Trophoblast cell (in vitro differentiated cells and primary cell): ENCODE measurements at regions not wholly inside any gene's neighbourhood (a gene's known extent, or its start where the extent isn't known, plus 50 kb on each side); places are given as distances from the start of the nearest gene placed in this dataset.

ENCODE experiments used
- DNase-seq, 2 donors: peaks; one replicate each; pipeline ENCODE4 v3.0.0-alpha.2; 2016
- H2AFZ ChIP-seq: 2 replicates; pipeline ENCODE4 v1.6.1; 2013; ENCODE audit warnings: low read length, moderate library complexity, mild to moderate bottlenecking; ENCODE audit not compliant: insufficient read depth, poor library complexity
- H2AK5ac ChIP-seq: 2 replicates; pipeline ENCODE4 v1.6.1; 2013; ENCODE audit warnings: mild to moderate bottlenecking, low read length
- H2BK120ac ChIP-seq: 2 replicates; pipeline ENCODE4 v1.6.1; 2013; ENCODE audit warnings: low read length, mild to moderate bottlenecking, moderate library complexity; ENCODE audit not compliant: insufficient read depth, poor library complexity
- H2BK12ac ChIP-seq: 2 replicates; pipeline ENCODE4 v1.6.1; 2013; ENCODE audit warnings: mild to moderate bottlenecking, low read length, moderate library complexity
- H2BK5ac ChIP-seq: 2 replicates; pipeline ENCODE4 v1.6.1; 2013; ENCODE audit warnings: low read length, low read depth, moderate library complexity, mild to moderate bottlenecking; ENCODE audit not compliant: poor library complexity
- H3K14ac ChIP-seq: 2 replicates; pipeline ENCODE4 v1.6.1; 2013; ENCODE audit warnings: mild to moderate bottlenecking, low read length
- H3K18ac ChIP-seq: 2 replicates; pipeline ENCODE4 v1.6.1; 2013; ENCODE audit warnings: mild to moderate bottlenecking, low read length
- H3K23ac ChIP-seq: 2 replicates; pipeline ENCODE4 v1.6.1; 2013; ENCODE audit warnings: low read length
- H3K27ac ChIP-seq: 2 replicates; pipeline ENCODE4 v1.5.1; 2013; ENCODE audit warnings: low read depth, mild to moderate bottlenecking, inconsistent platforms, low read length, moderate library complexity
- H3K27me3 ChIP-seq: 2 replicates; pipeline ENCODE4 v1.6.1; 2013; ENCODE audit warnings: inconsistent platforms, mild to moderate bottlenecking, low read length, moderate library complexity; ENCODE audit not compliant: insufficient read depth
- H3K36me3 ChIP-seq, 2 experiments: 1 replicate in 1 of 2; 2 replicates in 1 of 2; pipeline ENCODE4 v1.6.1; 2013; ENCODE audit warnings: low read length in 2 of 2, mild to moderate bottlenecking in 2 of 2, moderate library complexity in 1 of 2; ENCODE audit not compliant: insufficient read depth in 2 of 2, control insufficient read depth in 1 of 2
- H3K4ac ChIP-seq: 2 replicates; pipeline ENCODE4 v1.6.1; 2013; ENCODE audit warnings: low read depth, mild to moderate bottlenecking, low read length, moderate library complexity
- H3K4me1 ChIP-seq, 2 experiments: 1 replicate in 1 of 2; 2 replicates in 1 of 2; pipeline ENCODE4 v1.6.1; 2013; ENCODE audit warnings: low read length in 2 of 2, mild to moderate bottlenecking in 2 of 2, moderate library complexity in 1 of 2; ENCODE audit not compliant: insufficient read depth in 2 of 2, control insufficient read depth in 1 of 2
- H3K4me2 ChIP-seq: 2 replicates; pipeline ENCODE4 v1.6.1; 2013; ENCODE audit warnings: inconsistent platforms, mild to moderate bottlenecking, low read length, moderate library complexity
- H3K4me3 ChIP-seq: 2 replicates; pipeline ENCODE4 v1.5.1; 2013; ENCODE audit warnings: mild to moderate bottlenecking, low read depth, low read length, inconsistent platforms
- H3K79me1 ChIP-seq: one replicate; pipeline ENCODE4 v1.6.1; 2013; ENCODE audit warnings: low read length
- H3K79me2 ChIP-seq: 2 replicates; pipeline ENCODE4 v1.6.1; 2013; ENCODE audit warnings: low read length, mild to moderate bottlenecking; ENCODE audit not compliant: control insufficient read depth, insufficient read depth, poor library complexity
- H3K9ac ChIP-seq: 2 replicates; pipeline ENCODE4 v1.6.1; 2013; ENCODE audit warnings: mild to moderate bottlenecking, low read length
- H3K9me3 ChIP-seq: 2 replicates; pipeline ENCODE4 v1.6.1; 2013; ENCODE audit warnings: low read depth, mild to moderate bottlenecking, control low read depth, inconsistent platforms, low read length; ENCODE audit not compliant: insufficient read depth
- H4K12ac ChIP-seq: 2 replicates; pipeline ENCODE4 v1.6.1; 2013; ENCODE audit warnings: low read depth, mild to moderate bottlenecking, low read length, moderate library complexity
- H4K8ac ChIP-seq: 2 replicates; pipeline ENCODE4 v1.6.1; 2013; ENCODE audit warnings: low read depth, mild to moderate bottlenecking, low read length, moderate library complexity
- H4K91ac ChIP-seq: one replicate; pipeline ENCODE4 v1.6.1; 2013; ENCODE audit warnings: low read depth, mild to moderate bottlenecking, low read length, moderate library complexity
- WGBS: extraction: QIAGEN DNeasy Blood & Tissue Kit; methylation state at CpG from one replicate; pipeline ENCODE4 v1.1.7; 2013; ENCODE audit warnings: missing lambda C conversion rate; ENCODE audit not compliant: insufficient read length, insufficient coverage; ENCODE audit errors: extremely low coverage; 5-methylcytosine and 5-hydroxymethylcytosine counted together

DNA sequence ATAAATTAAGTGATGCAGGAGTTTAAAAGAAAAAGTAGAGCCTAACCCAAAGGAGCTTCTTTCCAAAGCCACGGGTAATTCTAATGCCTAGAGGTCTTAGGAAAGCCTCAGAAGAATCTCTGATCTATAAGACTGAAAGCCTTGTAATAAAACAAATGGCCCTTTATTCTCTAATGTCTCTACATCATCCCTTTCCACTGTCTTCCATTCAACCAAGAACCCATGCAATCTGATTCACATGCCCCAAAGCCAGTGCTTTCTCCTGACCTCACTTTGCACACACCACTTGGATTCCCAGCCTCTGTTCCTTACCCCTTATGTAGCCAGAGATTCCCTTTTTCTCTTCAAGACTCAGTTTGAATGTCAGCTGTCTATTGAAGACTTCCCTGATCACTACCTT, 252.9 kb upstream of the NRSN1 start:
- Histone ChIP-seq H3K23ac (no peak overlapping the region), H3K4ac (no peak overlapping the region), H3K9ac (no peak overlapping the region), H3K9me3 (no peaks in the 10 kb centered on the region), H3K14ac (no peak overlapping the region), H3K79me2 (no peaks in the 10 kb centered on the region), H4K91ac (no peak overlapping the region), H2BK12ac (no peak overlapping the region), H4K8ac (no peak overlapping the region), H3K4me2 (no peak overlapping the region), H2AK5ac (no peak overlapping the region), H3K4me1 (no peaks in the 10 kb centered on the region), H3K36me3 (no peaks in the 10 kb centered on the region), H3K27ac (no peak overlapping the region), H2BK120ac (no peak overlapping the region), H3K18ac (no peak overlapping the region), H2BK5ac (no peak overlapping the region), H3K27me3 (no peaks in the 10 kb centered on the region), H2AFZ (no peak overlapping the region), H3K79me1 (no peaks in the 10 kb centered on the region), H4K12ac (no peak overlapping the region), H3K4me3 (no peak overlapping the region)
- no CpG with 5 or more reads among the region's 1 CpG for whole genome bisulfite sequencing
- DNase-seq = no peak

DNA sequence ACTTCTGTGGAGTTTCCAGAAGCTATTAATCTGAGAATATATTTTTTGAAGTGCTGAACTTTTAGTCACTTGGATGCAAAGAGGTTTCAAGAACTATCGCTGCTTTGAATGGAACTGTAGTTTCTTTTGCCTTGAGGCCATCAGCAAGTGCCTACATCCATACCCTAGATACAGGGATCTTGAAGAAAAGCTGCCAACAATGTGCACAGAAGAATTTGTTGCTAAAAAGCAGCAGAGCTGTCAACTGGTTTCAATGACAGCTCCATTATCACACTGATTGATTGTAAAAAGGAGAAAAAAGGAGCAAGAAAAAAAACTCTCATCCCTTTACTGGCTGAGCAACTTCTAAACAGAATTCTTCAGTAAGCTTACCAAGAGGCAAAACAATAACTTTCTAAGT, 251.0 kb upstream of the NRSN1 start:
- Histone ChIP-seq H2AFZ (no peak overlapping the region), H3K4me1 (no peaks in the 10 kb centered on the region), H3K9me3 (no peaks in the 10 kb centered on the region), H2BK120ac (no peak overlapping the region), H3K4me2 (no peak overlapping the region), H3K18ac (no peak overlapping the region), H4K91ac (no peak overlapping the region), H4K8ac (no peak overlapping the region), H2BK5ac (no peak overlapping the region), H3K36me3 (no peaks in the 10 kb centered on the region), H4K12ac (no peak overlapping the region), H3K4me3 (no peak overlapping the region), H3K9ac (no peak overlapping the region), H3K4ac (no peak overlapping the region), H3K23ac (no peak overlapping the region), H2AK5ac (no peak overlapping the region), H3K14ac (no peak overlapping the region), H3K79me2 (no peaks in the 10 kb centered on the region), H2BK12ac (no peak overlapping the region), H3K79me1 (no peaks in the 10 kb centered on the region), H3K27me3 (no peaks in the 10 kb centered on the region), H3K27ac (no peak overlapping the region)
- WGBS = no CpG with 5 or more reads among the region's 1 CpG
- DNase-seq = no peak

GRCh38 chr6:23879816-23880215, 246.2 kb upstream of the NRSN1 start:
- H2AK5ac ChIP-seq = no peak overlapping the region
- WGBS = no CpG with 5 or more reads among the region's 3 CpGs

GRCh38 chr6:23890543-23891227, 235.3 kb upstream of the NRSN1 start:
- Histone ChIP-seq H3K9me3 (no peaks in the 10 kb centered on the region), H3K4me3 (no peak overlapping the region), H3K36me3 (no peaks in the 10 kb centered on the region), H3K23ac (no peak overlapping the region), H3K79me2 (no peaks in the 10 kb centered on the region), H3K14ac (no peak overlapping the region), H4K12ac (no peak overlapping the region), H2BK120ac (no peak overlapping the region), H3K4me2 (no peak overlapping the region), H3K27me3 (no peaks in the 10 kb centered on the region), H3K4ac (no peak overlapping the region), H2BK5ac (no peak overlapping the region), H4K8ac (no peak overlapping the region), H3K4me1 (no peaks in the 10 kb centered on the region), H3K27ac (no peak overlapping the region), H3K18ac (no peak overlapping the region), H2AFZ (no peak overlapping the region), H4K91ac (no peak overlapping the region), H3K9ac (no peak overlapping the region), H2BK12ac (no peak overlapping the region), H3K79me1 (no peaks in the 10 kb centered on the region), H2AK5ac (no peak overlapping the region)
- DNase-seq = peak in 1 of 2 donors; percentile 40
- WGBS = no CpG with 5 or more reads among the region's 3 CpGs

More at GRCh38 chr6:23879816-23880215, 246.2 kb upstream of the NRSN1 start:
- no peak overlapping the region for H2BK120ac ChIP-seq
- H3K27me3 ChIP-seq = no peaks in the 10 kb centered on the region
- H3K4me3 ChIP-seq = no peak overlapping the region
- H3K4ac ChIP-seq = no peak overlapping the region
- no peak overlapping the region for H3K27ac ChIP-seq
- H3K4me1 ChIP-seq = no peaks in the 10 kb centered on the region
- no peak overlapping the region for H3K4me2 ChIP-seq
- no peak overlapping the region for H3K14ac ChIP-seq
- no peaks in the 10 kb centered on the region for H3K9me3 ChIP-seq
- H3K79me2 ChIP-seq = no peaks in the 10 kb centered on the region
- no peak overlapping the region for H3K9ac ChIP-seq
- no peak overlapping the region for H4K8ac ChIP-seq
- H3K23ac ChIP-seq = no peak overlapping the region
- no peak overlapping the region for H2AFZ ChIP-seq
- H3K79me1 ChIP-seq = no peaks in the 10 kb centered on the region
- no peak overlapping the region for H4K12ac ChIP-seq
- no peaks in the 10 kb centered on the region for H3K36me3 ChIP-seq
- no peak overlapping the region for H3K18ac ChIP-seq
- no peak for DNase-seq
- no peak overlapping the region for H2BK5ac ChIP-seq
- no peak overlapping the region for H4K91ac ChIP-seq
- H2BK12ac ChIP-seq = no peak overlapping the region
